ENCODE measurements at regions not wholly inside any gene's neighbourhood (a gene's known extent, or its start where the extent isn't known, plus 50 kb on each side); places are given as distances from the start of the nearest gene placed in this dataset.
A peak's percentile ranks its signal among the peaks of the same experiment; 100 is the strongest.
"Not testable (repeated sequence)": the region's sequence is repeated elsewhere in the genome, so short reads cannot be mapped to it uniquely, and the experiment has no call there.

GRCh38 chr3:144477593-144477992, 506.0 kb downstream of the DIPK2A start:
- no peak for DNase-seq

GRCh38 chr3:144480416-144480919, 508.8 kb downstream of the DIPK2A start:
- DNase-seq, result no peak

GRCh38 chr3:144482876-144483275, 511.3 kb downstream of the DIPK2A start:
- peak; percentile 97 for DNase-seq

- DNase-seq, result no peak
These were observed 515.4 kb downstream of the DIPK2A start for GRCh38 chr3:144487011-144487410.

GRCh38 chr3:144488927-144489326, 517.3 kb downstream of the DIPK2A start:
- DNase-seq, result no peak

GRCh38 chr3:144491333-144491732, 519.7 kb downstream of the DIPK2A start:
- no peak for DNase-seq

GRCh38 chr3:144494651-144495050, 523.0 kb downstream of the DIPK2A start:
- DNase-seq, result not testable (repeated sequence)

GRCh38 chr3:144496141-144496835, 524.7 kb downstream of the DIPK2A start:
- DNase-seq, result no peak

- DNase-seq, result no peak
These were observed 525.8 kb downstream of the DIPK2A start for GRCh38 chr3:144497452-144497851.

DNA sequence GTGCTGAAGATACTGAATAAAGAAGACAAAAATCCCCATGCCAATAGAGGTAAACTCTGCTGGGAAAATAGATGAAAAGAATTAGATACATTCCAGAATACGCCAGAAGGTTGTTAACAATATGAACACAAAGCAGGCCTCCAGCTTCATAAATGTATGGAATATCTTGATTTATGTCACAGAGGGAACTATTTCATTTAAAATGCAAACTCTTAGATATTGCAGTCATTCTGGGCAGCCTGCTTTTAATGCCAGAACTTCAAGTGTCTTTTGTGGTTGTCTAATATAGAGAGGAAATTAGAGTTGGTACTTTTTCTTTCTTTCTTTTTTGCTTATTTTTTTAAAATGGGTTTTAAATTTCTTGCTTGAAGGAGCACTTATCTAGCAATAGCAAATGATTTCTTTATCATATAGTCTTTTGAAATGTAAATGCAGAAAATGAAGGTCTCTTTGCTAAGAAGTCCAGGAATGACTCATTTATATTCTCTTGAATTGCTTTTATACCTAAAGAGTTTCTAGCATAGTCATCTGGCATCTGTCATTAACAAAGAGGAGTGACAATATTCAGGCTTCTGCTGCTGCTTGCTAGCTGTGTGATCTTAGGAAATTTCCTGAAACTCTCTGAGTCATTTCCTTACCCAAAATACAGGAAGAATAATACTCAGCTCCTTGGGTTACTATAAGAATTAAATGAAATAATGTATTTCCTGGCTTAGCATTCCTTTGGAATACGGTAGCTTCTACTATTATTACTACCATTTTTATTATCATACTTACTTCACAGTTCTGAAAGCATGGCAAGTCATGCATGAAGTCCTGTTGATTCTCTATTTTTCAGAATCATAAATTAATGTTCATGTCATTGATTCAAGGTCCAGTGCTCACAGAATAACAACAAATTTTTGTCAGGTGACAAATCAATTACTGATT, 527.6 kb downstream of the DIPK2A start:
- DNase-seq, result no peak

DNA sequence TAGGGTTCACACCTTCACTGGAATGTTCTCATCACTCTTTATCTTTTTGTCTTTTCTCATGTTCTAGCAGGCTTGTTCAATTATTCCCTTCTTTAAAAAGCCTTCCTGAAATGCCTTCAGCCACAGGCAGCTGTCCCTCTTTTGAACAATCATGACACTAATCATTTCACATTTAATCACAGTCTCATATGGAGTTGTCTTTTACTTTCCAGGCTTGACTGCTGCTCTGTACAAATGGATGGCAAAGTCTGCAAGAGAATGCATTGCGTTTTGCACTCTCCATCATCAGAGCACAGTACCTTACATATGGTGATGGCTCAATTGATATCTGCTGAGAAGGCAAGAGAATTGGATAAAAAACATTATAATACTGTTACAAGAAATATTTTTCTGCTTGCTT, 529.8 kb downstream of the DIPK2A start:
- DNase-seq, result no peak

GRCh38 chr3:144502402-144502801, 530.8 kb downstream of the DIPK2A start:
- no peak for DNase-seq

- DNase-seq, result not testable (repeated sequence)
These were observed 534.8 kb downstream of the DIPK2A start for GRCh38 chr3:144506375-144506774.

- no peak for DNase-seq
These were observed 539.7 kb downstream of the DIPK2A start for GRCh38 chr3:144511346-144511745.

DNA sequence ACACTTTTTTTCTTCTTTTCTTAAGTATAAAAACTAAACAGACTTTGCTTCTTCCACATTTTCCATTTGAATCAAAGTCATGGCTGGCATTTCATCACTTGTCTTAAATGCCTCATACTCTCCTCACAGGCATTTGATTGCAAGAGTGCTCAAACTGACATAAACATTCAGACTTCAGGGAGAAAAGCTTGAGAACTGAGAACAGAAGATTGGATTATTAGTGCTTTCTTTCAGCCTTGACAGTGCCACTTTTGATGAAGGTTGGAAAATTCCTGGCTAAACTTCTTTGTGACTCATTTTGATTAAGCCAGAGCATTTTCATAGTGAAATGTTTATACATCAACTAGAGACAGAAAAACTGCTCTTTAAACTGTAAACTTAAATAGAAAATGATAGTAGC, 544.4 kb downstream of the DIPK2A start:
- DNase-seq, result no peak

DNA sequence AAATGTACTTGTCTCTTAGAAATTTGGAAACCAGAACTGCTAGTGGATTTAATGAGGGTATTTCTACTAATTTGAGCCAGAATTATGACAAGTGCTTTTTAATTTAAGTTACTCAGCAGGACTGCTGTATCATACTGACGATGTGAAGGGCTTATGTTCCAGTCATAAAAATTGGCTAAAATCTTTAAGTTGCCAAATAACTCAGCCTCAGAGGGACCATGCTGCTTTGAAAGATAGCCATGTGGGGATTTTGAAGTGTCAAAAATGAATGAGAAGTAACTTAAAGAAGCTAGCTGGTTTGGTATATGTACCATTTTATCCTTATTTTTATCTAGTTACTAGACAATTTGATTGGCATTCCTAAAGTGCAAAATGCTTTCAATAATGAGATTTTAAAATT, 545.0 kb downstream of the DIPK2A start:
- no peak for DNase-seq

DNA sequence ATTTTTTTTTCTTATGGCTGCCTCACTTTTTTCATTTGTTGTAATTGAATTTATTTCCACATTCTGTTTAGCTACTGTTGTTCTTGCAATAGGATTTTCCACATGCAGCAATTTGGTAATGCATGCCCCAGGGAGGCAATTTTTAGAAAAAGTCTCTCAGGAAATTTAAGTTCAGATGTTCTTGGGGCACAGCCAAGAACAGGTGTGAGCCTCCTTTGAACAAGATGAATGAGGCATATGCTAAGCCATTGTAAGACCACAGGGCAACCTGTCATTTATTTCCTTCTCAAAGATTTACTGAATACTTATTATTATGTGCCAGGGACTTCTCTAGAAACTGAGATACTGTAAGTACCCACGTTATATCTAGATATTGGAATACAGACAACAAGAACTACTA, 549.5 kb downstream of the DIPK2A start:
- DNase-seq, result no peak

- DNase-seq, result no peak
These were observed 550.8 kb downstream of the DIPK2A start for GRCh38 chr3:144522456-144522855.

DNA sequence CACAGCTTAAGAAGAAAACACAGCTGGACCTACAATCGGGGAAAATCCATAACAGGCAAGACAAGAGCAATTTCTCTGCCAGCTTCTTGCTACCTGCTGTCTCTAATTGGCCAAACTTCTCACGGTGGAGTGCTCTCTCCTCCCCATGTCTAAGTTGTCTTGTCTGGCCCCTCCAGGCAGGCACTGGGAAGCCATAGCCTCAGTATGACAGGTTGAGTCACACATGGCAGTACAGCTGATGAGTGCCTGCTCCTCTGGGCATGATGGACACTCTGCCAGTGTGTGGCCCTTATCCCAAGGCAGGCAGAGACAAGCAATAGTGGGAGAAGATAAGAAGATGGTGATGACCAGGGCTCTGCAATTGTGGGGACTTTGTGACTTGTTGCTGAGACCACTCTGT, 551.8 kb downstream of the DIPK2A start:
- no peak for DNase-seq

GRCh38 chr3:144524531-144524930, 552.9 kb downstream of the DIPK2A start:
- DNase-seq, result no peak

DNA sequence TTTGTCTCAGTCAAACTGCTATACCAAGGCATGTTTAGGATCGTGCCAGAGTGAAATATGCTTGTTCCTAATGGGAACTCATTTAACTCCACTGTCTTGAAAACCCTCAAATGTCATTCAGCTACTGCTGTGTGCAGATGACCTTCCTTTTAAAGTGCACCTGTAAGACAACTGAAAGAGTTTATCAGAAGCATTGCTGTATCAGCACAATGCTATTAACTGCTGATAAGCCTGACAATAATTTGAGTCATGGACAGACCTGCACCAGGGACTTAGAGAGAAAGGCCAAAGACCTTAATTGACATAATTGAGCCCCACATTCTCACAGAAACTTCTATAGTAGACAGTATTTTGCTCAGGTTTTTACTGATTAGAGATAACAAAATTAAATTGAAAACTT, 557.9 kb downstream of the DIPK2A start:
- DNase-seq, result no peak

DNA sequence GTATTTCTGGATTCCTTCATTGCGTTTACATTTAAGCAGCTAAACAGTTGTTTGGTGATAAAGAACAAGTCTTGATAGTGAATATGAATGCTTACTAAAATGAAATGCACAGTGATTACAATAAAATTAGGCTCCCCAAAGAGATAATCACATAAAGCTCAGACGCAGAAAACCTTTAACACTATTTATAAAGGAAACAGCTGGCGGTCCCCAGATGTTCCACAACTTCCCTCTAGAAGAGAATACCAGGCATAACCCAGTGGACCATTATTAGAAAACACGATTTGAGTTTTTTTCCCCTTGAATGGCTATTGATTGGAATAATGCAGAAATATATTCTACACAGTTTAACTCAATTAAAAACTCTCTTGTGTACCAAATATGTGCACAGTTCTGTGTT, 573.2 kb downstream of the DIPK2A start:
- no peak for DNase-seq

- DNase-seq, result no peak
These were observed 574.9 kb downstream of the DIPK2A start for GRCh38 chr3:144546539-144546938.

- DNase-seq, result no peak
These were observed 576.7 kb downstream of the DIPK2A start for GRCh38 chr3:144548346-144548745.

All from NCI-H526 treated with DMSO at 0.1 percent for 48 hours (cell line).